ENCODE measurements at regions not wholly inside any gene's neighbourhood (a gene's known extent, or its start where the extent isn't known, plus 50 kb on each side); places are given as distances from the start of the nearest gene placed in this dataset.

DNA sequence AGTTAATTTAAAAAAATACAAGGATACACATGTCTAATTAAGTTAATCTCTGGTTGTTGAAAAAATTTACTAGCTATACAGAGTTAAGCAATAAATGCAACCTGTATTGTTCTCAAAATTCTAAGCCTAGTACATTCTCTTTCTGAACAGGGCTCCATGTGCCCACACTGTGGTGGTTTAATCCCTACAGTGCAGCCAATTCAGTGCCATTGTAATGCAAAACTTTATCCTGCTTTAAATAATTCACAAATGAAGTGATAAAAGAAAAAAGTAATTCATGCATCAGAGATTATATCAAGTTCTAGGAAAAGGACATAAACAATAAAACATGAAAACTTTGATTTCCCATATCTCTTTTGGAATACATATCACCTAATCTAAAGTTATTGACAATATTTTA, 1089.2 kb downstream of the C4orf33 start:
- H3K9ac ChIP-seq (ENCODE audit: low read depth, low read length), result no peak overlapping the region
- H3K4me2 ChIP-seq (ENCODE audit: insufficient read depth, low read length), result no peak overlapping the region
- H3K36me3 ChIP-seq (ENCODE audit: insufficient read depth, low read length), result no peaks in the 10 kb centered on the region
- no peak overlapping the region for H2AFZ ChIP-seq (ENCODE audit: low read depth, low read length)
- H3K9me3 ChIP-seq (ENCODE audit: insufficient read depth, low read length, severe bottlenecking), result peaks cover 2% of the 10 kb centered on the region
- DNase-seq, result no peak
- no peaks in the 10 kb centered on the region for H4K20me1 ChIP-seq (ENCODE audit: insufficient read depth, low read length)
- H3K79me2 ChIP-seq (ENCODE audit: insufficient read depth, low read length), result no peaks in the 10 kb centered on the region
- H3K27me3 ChIP-seq (ENCODE audit: insufficient read depth, low read length, poor library complexity), result no peaks in the 10 kb centered on the region
- no peak overlapping the region for H3K27ac ChIP-seq (ENCODE audit: low read length)
- no peaks in the 10 kb centered on the region for H3K4me1 ChIP-seq (ENCODE audit: insufficient read depth, low read length)
- no peak overlapping the region for H3K4me3 ChIP-seq (ENCODE audit: low read depth in 1 of 2, low read length in 2 of 2)
- ATAC-seq (ENCODE audit: insufficient read depth, low read depth), result no peak
- TF ChIP-seq, protein P1, sequence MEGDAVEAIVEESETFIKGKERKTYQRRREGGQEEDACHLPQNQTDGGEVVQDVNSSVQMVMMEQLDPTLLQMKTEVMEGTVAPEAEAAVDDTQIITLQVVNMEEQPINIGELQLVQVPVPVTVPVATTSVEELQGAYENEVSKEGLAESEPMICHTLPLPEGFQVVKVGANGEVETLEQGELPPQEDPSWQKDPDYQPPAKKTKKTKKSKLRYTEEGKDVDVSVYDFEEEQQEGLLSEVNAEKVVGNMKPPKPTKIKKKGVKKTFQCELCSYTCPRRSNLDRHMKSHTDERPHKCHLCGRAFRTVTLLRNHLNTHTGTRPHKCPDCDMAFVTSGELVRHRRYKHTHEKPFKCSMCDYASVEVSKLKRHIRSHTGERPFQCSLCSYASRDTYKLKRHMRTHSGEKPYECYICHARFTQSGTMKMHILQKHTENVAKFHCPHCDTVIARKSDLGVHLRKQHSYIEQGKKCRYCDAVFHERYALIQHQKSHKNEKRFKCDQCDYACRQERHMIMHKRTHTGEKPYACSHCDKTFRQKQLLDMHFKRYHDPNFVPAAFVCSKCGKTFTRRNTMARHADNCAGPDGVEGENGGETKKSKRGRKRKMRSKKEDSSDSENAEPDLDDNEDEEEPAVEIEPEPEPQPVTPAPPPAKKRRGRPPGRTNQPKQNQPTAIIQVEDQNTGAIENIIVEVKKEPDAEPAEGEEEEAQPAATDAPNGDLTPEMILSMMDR (IDR thresholded peaks at IDR 0.05; ENCODE audit: borderline replicate concordance, extremely low read depth, low read length, poor library complexity, severe bottlenecking), result no peak
- no peak for TF ChIP-seq EZH2 (IDR thresholded peaks at IDR 0.05; ENCODE audit: borderline replicate concordance, low read depth, low read length, severe bottlenecking)

DNA sequence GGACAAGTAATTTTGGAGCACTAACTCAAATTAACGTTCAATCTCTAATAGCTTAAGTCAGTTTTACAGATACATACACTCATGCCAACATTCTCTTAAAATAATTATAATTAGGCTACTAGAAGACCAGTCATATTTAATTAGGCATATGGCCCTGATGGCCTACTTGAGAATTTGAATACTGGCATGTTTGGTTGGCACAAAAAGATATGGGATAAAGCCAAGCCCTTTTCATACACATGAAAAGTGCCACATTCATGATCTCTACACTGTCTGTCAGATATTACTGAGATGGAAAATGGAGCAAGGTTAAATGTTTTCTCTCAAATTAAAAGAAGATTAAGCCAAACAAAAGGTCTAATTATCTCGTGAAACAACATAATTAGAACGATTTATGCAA, 1091.0 kb downstream of the C4orf33 start:
- Histone ChIP-seq H3K27ac (ENCODE audit: low read length) (no peak overlapping the region), H3K27me3 (ENCODE audit: insufficient read depth, low read length, poor library complexity) (no peaks in the 10 kb centered on the region), H2AFZ (ENCODE audit: low read depth, low read length) (no peak overlapping the region), H3K4me3 (ENCODE audit: low read depth in 1 of 2, low read length in 2 of 2) (no peak overlapping the region), H3K9ac (ENCODE audit: low read depth, low read length) (no peak overlapping the region), H3K4me2 (ENCODE audit: insufficient read depth, low read length) (no peak overlapping the region), H3K9me3 (ENCODE audit: insufficient read depth, low read length, severe bottlenecking) (peaks cover 2% of the 10 kb centered on the region), H4K20me1 (ENCODE audit: insufficient read depth, low read length) (no peaks in the 10 kb centered on the region), H3K79me2 (ENCODE audit: insufficient read depth, low read length) (no peaks in the 10 kb centered on the region), H3K4me1 (ENCODE audit: insufficient read depth, low read length) (no peaks in the 10 kb centered on the region), H3K36me3 (ENCODE audit: insufficient read depth, low read length) (no peaks in the 10 kb centered on the region)
- TF ChIP-seq, protein P1 (IDR thresholded peaks at IDR 0.05; ENCODE audit: borderline replicate concordance, extremely low read depth, low read length, poor library complexity, severe bottlenecking), result no peak
- no peak for TF ChIP-seq EZH2 (IDR thresholded peaks at IDR 0.05; ENCODE audit: borderline replicate concordance, low read depth, low read length, severe bottlenecking)
- no peak for ATAC-seq (ENCODE audit: insufficient read depth, low read depth)
- DNase-seq, result no peak

DNA sequence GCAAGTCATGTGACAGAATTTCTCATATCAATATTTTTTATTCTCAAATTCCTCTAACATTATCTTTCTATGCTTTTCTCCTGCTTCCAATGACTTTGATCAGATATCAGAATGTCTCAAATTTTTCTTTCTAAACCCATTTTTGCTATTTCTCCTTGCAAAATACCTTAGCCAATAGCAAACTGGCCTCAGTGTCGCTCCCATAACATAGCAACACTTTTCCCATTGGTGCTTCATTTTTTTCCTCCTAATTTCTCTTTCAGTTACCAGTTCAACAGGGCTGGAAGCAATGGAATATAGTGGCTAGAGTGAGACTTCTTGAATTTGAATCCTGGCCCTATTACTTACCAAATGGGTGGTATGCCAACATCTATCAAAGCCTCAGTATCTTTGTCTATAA, 1091.6 kb downstream of the C4orf33 start:
- no peaks in the 10 kb centered on the region for H3K79me2 ChIP-seq (ENCODE audit: insufficient read depth, low read length)
- no peak overlapping the region for H3K4me2 ChIP-seq (ENCODE audit: insufficient read depth, low read length)
- ATAC-seq (ENCODE audit: insufficient read depth, low read depth) (no peak), DNase-seq (no peak)
- H3K9me3 ChIP-seq (ENCODE audit: insufficient read depth, low read length, severe bottlenecking), result peaks cover 4% of the 10 kb centered on the region
- H3K36me3 ChIP-seq (ENCODE audit: insufficient read depth, low read length), result no peaks in the 10 kb centered on the region
- H3K4me3 ChIP-seq (ENCODE audit: low read depth in 1 of 2, low read length in 2 of 2), result no peak overlapping the region
- TF ChIP-seq, protein P1 (IDR thresholded peaks at IDR 0.05; ENCODE audit: borderline replicate concordance, extremely low read depth, low read length, poor library complexity, severe bottlenecking), result no peak
- no peak for TF ChIP-seq EZH2 (IDR thresholded peaks at IDR 0.05; ENCODE audit: borderline replicate concordance, low read depth, low read length, severe bottlenecking)
- H3K27ac ChIP-seq (ENCODE audit: low read length), result no peak overlapping the region
- no peak overlapping the region for H2AFZ ChIP-seq (ENCODE audit: low read depth, low read length)
- H3K27me3 ChIP-seq (ENCODE audit: insufficient read depth, low read length, poor library complexity), result no peaks in the 10 kb centered on the region
- H4K20me1 ChIP-seq (ENCODE audit: insufficient read depth, low read length), result no peaks in the 10 kb centered on the region
- no peak overlapping the region for H3K9ac ChIP-seq (ENCODE audit: low read depth, low read length)
- H3K4me1 ChIP-seq (ENCODE audit: insufficient read depth, low read length), result no peaks in the 10 kb centered on the region

DNA sequence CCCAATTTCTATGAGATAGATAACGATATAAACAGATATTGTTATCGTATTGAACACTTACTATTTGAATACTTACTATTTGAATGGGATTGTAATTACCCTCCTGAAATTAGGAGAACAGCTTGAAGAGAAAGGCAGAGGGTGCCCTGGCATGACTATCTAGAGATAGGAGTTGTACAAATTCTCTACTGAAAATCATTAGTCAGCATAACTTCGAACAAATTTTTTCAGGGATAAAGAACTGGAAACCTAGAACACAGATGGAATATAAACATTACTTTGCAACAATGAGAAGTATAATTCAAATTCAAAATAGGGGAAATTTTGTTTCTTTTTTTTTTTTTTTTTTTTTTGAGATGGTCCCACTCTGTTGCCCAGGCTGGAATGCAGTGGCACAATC, 1096.8 kb downstream of the C4orf33 start:
- H3K27ac ChIP-seq (ENCODE audit: low read length), result no peak overlapping the region
- H3K79me2 ChIP-seq (ENCODE audit: insufficient read depth, low read length), result no peaks in the 10 kb centered on the region
- H3K36me3 ChIP-seq (ENCODE audit: insufficient read depth, low read length), result no peaks in the 10 kb centered on the region
- no peaks in the 10 kb centered on the region for H3K27me3 ChIP-seq (ENCODE audit: insufficient read depth, low read length, poor library complexity)
- TF ChIP-seq, protein P1 (IDR thresholded peaks at IDR 0.05; ENCODE audit: borderline replicate concordance, extremely low read depth, low read length, poor library complexity, severe bottlenecking), result no peak
- no peak for TF ChIP-seq EZH2 (IDR thresholded peaks at IDR 0.05; ENCODE audit: borderline replicate concordance, low read depth, low read length, severe bottlenecking)
- no peaks in the 10 kb centered on the region for H3K4me1 ChIP-seq (ENCODE audit: insufficient read depth, low read length)
- ATAC-seq (ENCODE audit: insufficient read depth, low read depth), result no peak
- H3K9ac ChIP-seq (ENCODE audit: low read depth, low read length), result no peak overlapping the region
- H2AFZ ChIP-seq (ENCODE audit: low read depth, low read length), result no peak overlapping the region
- DNase-seq, result no peak
- peaks cover 6% of the 10 kb centered on the region for H3K9me3 ChIP-seq (ENCODE audit: insufficient read depth, low read length, severe bottlenecking)
- H3K4me2 ChIP-seq (ENCODE audit: insufficient read depth, low read length), result no peak overlapping the region
- H4K20me1 ChIP-seq (ENCODE audit: insufficient read depth, low read length), result no peaks in the 10 kb centered on the region
- H3K4me3 ChIP-seq (ENCODE audit: low read depth in 1 of 2, low read length in 2 of 2), result no peak overlapping the region

Measured in DND-41 (cell line).